Upper lobe of left lung (tissue), 6 donors: ENCODE measurements at regions not wholly inside any gene's neighbourhood (a gene's known extent, or its start where the extent isn't known, plus 50 kb on each side); places are given as distances from the start of the nearest gene placed in this dataset.

ENCODE experiments used
- ATAC-seq, 2 donors: fragments of 200-7000 bp; cut with Tn5 transposase; one replicate each; pipeline ENCODE4 v1.9.1; 2022; ENCODE audit warnings: mild to moderate bottlenecking in 2 of 2, moderate library complexity in 2 of 2; ENCODE audit not compliant: low FRiP score in 2 of 2
- DNase-seq, 2 donors: peaks; one replicate each; pipeline ENCODE4 v3.0.0-alpha.2; 2019 to 2020
- H3K27ac ChIP-seq, 4 donors: fragments of 200-600 bp; sonication (generic); one replicate each; pipeline ENCODE4 v1.5.1; 2016 to 2019
- H3K27me3 ChIP-seq, 4 donors: fragments of 200-600 bp; sonication (generic); one replicate each; pipeline ENCODE4 v1.5.1; 2017 to 2019
- H3K36me3 ChIP-seq, 4 donors: fragments of 200-600 bp; sonication (generic); one replicate each; pipeline ENCODE4 v1.5.1; 2016 to 2019
- H3K4me1 ChIP-seq, 4 donors: fragments of 200-600 bp; sonication (generic); one replicate each; pipeline ENCODE4 v1.5.1; 2018 to 2019
- H3K4me3 ChIP-seq, 4 donors: fragments of 200-600 bp; sonication (generic); one replicate each; pipeline ENCODE4 v1.5.1; 2017 to 2019; ENCODE audit warnings: mild to moderate bottlenecking in 2 of 4, moderate library complexity in 1 of 4
- H3K9me3 ChIP-seq, 4 donors: fragments of 200-600 bp; sonication (generic); one replicate each; pipeline ENCODE4 v1.5.1; 2018 to 2019
- EP300 ChIP-seq, 4 donors: sonication (generic); formaldehyde crosslinking; IDR thresholded peaks; one replicate each; pipeline ENCODE4 v1.5.1; 2017; ENCODE audit warnings: antibody characterized with exemption in 4 of 4, control low read depth in 2 of 4
- POLR2A ChIP-seq, 4 donors: fragments of 450-650 bp; IDR thresholded peaks; one replicate each; pipeline ENCODE4 v1.5.1; 2016 to 2017; ENCODE audit warnings: antibody characterized with exemption in 4 of 4, mild to moderate bottlenecking in 2 of 4
- POLR2AphosphoS5 ChIP-seq, 2 donors: sonication (generic); formaldehyde crosslinking; IDR thresholded peaks; one replicate each; pipeline ENCODE4 v1.5.1; 2017; ENCODE audit warnings: antibody characterized with exemption in 2 of 2
- WGBS, 2 donors: methylation state at CpG; one replicate each; pipeline ENCODE4 v1.1.5; 2017 to 2018; 5-methylcytosine and 5-hydroxymethylcytosine counted together
- TF ChIP-seq, protein P1 (sequence below), 6 experiments: fragments of 450-650 bp in 4 of 6; fragments of 200-600 bp in 2 of 6; sonication (generic) in 2 of 6; IDR thresholded peaks; one replicate each; pipeline ENCODE4 v1.5.1; 2016 to 2019; ENCODE audit warnings: antibody characterized with exemption in 6 of 6
- donor health status: DM: no; HTN: no; CAD: no; lungs with moderate emphysema.
- donor health status: DM: no; HTN: yes; CAD: no; lungs with severe emphysema.

GRCh38 chr20:19868441-19868840, 110.4 kb downstream of the RIN2 start:
- Histone ChIP-seq H3K27ac (peak overlapping the region in 2 of 4 donors; percentile 46 to 60), H3K36me3 (peaks cover 0 to 15% (median 2%) of the 10 kb centered on the region in 4 donors), H3K27me3 (no peaks in the 10 kb centered on the region), H3K4me3 (no peak overlapping the region), H3K9me3 (no peaks in the 10 kb centered on the region), H3K4me1 (peaks cover 0 to 7% (median 6%) of the 10 kb centered on the region in 4 donors)
- ATAC-seq: peak in 1 of 2 donors; percentile 16
- WGBS, 2 donors: 53 to 95% methylated on average over 6 of the region's 6 CpGs
- TF ChIP-seq, protein P1, sequence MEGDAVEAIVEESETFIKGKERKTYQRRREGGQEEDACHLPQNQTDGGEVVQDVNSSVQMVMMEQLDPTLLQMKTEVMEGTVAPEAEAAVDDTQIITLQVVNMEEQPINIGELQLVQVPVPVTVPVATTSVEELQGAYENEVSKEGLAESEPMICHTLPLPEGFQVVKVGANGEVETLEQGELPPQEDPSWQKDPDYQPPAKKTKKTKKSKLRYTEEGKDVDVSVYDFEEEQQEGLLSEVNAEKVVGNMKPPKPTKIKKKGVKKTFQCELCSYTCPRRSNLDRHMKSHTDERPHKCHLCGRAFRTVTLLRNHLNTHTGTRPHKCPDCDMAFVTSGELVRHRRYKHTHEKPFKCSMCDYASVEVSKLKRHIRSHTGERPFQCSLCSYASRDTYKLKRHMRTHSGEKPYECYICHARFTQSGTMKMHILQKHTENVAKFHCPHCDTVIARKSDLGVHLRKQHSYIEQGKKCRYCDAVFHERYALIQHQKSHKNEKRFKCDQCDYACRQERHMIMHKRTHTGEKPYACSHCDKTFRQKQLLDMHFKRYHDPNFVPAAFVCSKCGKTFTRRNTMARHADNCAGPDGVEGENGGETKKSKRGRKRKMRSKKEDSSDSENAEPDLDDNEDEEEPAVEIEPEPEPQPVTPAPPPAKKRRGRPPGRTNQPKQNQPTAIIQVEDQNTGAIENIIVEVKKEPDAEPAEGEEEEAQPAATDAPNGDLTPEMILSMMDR (IDR thresholded peaks at IDR 0.05): no peak
- TF ChIP-seq EP300 (IDR thresholded peaks at IDR 0.05): no peak
- no peak for TF ChIP-seq POLR2AphosphoS5 (IDR thresholded peaks at IDR 0.05)
- no peak for TF ChIP-seq POLR2A (IDR thresholded peaks at IDR 0.05)
- DNase-seq: no peak

GRCh38 chr20:19872001-19872400, 113.9 kb downstream of the RIN2 start:
- Histone ChIP-seq H3K27ac (no peak overlapping the region), H3K36me3 (peaks cover 0 to 15% (median 2%) of the 10 kb centered on the region in 4 donors), H3K9me3 (no peaks in the 10 kb centered on the region), H3K27me3 (no peaks in the 10 kb centered on the region), H3K4me1 (peaks cover 4 to 12% (median 7%) of the 10 kb centered on the region in 4 donors), H3K4me3 (no peak overlapping the region)
- DNase-seq: no peak
- no peak for ATAC-seq
- 73 to 89% methylated on average over 3 of the region's 3 CpGs for WGBS, 2 donors
- TF ChIP-seq POLR2A (IDR thresholded peaks at IDR 0.05): no peak
- TF ChIP-seq, protein P1 (IDR thresholded peaks at IDR 0.05): no peak
- no peak for TF ChIP-seq POLR2AphosphoS5 (IDR thresholded peaks at IDR 0.05)
- no peak for TF ChIP-seq EP300 (IDR thresholded peaks at IDR 0.05)

DNA sequence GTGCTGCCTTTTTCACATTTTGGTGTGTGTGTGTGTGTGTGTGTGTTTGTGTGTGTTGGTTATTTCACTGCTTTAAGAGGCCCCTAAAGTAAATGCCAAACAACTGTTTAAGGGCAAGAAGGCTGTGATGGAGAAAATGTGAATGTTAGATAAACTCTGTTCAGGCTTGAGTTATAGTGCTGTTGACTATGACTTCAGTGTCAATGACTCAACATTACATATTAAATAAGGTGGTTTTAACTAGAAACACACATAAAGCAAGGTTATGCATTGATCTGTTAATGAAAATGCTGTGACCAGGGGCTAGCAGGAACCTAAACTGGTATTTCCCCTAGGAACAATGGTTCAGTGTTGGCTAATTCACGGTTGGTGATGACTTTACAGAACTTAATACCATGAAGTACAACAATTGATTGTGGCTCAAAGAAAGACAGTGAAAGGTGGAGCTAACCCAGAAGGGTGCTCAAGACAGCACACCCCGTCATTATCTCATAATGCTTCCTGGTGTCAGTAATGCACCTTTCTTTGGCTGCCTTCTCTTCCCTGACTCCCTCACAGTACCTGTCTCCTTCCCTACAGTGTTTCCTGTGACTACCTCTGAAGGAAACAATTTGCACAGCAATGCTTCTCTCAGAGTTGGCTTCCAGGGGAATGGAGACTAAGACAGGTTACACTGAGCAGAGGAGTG, 116.1 kb downstream of the RIN2 start:
- H3K4me3 ChIP-seq: no peak overlapping the region
- 91 to 93% methylated on average over 2 of the region's 2 CpGs for WGBS, 2 donors
- H3K27me3 ChIP-seq: no peaks in the 10 kb centered on the region
- TF ChIP-seq, protein P1 (IDR thresholded peaks at IDR 0.05): no peak
- TF ChIP-seq EP300 (IDR thresholded peaks at IDR 0.05): no peak
- TF ChIP-seq POLR2AphosphoS5 (IDR thresholded peaks at IDR 0.05): no peak
- no peak for TF ChIP-seq POLR2A (IDR thresholded peaks at IDR 0.05)
- peaks cover 0 to 7% (median 4%) of the 10 kb centered on the region in 4 donors for H3K4me1 ChIP-seq
- no peaks in the 10 kb centered on the region for H3K9me3 ChIP-seq
- H3K36me3 ChIP-seq: peaks cover 0 to 15% (median 2%) of the 10 kb centered on the region in 4 donors
- ATAC-seq: no peak
- no peak overlapping the region for H3K27ac ChIP-seq
- no peak for DNase-seq

GRCh38 chr20:19875376-19876221, 117.5 kb downstream of the RIN2 start:
- no peak overlapping the region for H3K4me3 ChIP-seq
- TF ChIP-seq, protein P1 (IDR thresholded peaks at IDR 0.05): no peak
- no peak for TF ChIP-seq POLR2AphosphoS5 (IDR thresholded peaks at IDR 0.05)
- no peak for TF ChIP-seq POLR2A (IDR thresholded peaks at IDR 0.05)
- no peak for TF ChIP-seq EP300 (IDR thresholded peaks at IDR 0.05)
- H3K27ac ChIP-seq: peak overlapping the region; percentile 29 to 67 (median 58)
- peaks cover 2 to 7% (median 6%) of the 10 kb centered on the region in 4 donors for H3K4me1 ChIP-seq
- 52 to 64% methylated on average over 11 of the region's 11 CpGs for WGBS, 2 donors
- no peaks in the 10 kb centered on the region for H3K27me3 ChIP-seq
- ATAC-seq: peak in 1 of 2 donors; percentile 47
- DNase-seq: no peak
- peaks cover 0 to 15% (median 2%) of the 10 kb centered on the region in 4 donors for H3K36me3 ChIP-seq
- no peaks in the 10 kb centered on the region for H3K9me3 ChIP-seq
